Ovary (tissue), 7 donors: ENCODE measurements at regions not wholly inside any gene's neighbourhood (a gene's known extent, or its start where the extent isn't known, plus 50 kb on each side); places are given as distances from the start of the nearest gene placed in this dataset.

Source experiments
- DNase-seq, 5 donors: peaks; one replicate each; pipeline ENCODE4 v3.0.0-alpha.2; 2019 to 2020
- H3K27ac ChIP-seq, 2 donors: fragments of 200-600 bp; one replicate each; pipeline versions ENCODE4 v1.5.1 to v1.8.0; 2019 to 2022
- H3K27me3 ChIP-seq: fragments of 200-600 bp; one replicate; pipeline ENCODE4 v1.8.0; 2022
- H3K36me3 ChIP-seq: fragments of 200-600 bp; sonication (generic); one replicate; pipeline ENCODE4 v1.5.1; 2019
- H3K4me1 ChIP-seq: one replicate; pipeline ENCODE4 v1.8.1; 2013; ENCODE audit warnings: mild to moderate bottlenecking, moderate library complexity; ENCODE audit not compliant: insufficient read depth
- H3K4me3 ChIP-seq: fragments of 200-600 bp; sonication (generic); one replicate; pipeline ENCODE4 v1.5.1; 2017
- H3K9me3 ChIP-seq, 2 donors: fragments of 200-600 bp in 1 of 2; sonication (generic) in 1 of 2; one replicate each; pipeline versions ENCODE4 v1.5.1 to v1.8.1; 2013 to 2019; ENCODE audit warnings: mild to moderate bottlenecking in 1 of 2, moderate library complexity in 1 of 2
- CTCF ChIP-seq, 3 donors: fragments of 450-650 bp in 2 of 3; fragments of 200-600 bp in 1 of 3; IDR thresholded peaks; one replicate each; pipeline versions ENCODE4 v1.5.1 to v1.8.0; 2016 to 2022; ENCODE audit warnings: antibody characterized with exemption in 3 of 3, mild to moderate bottlenecking in 1 of 3
- EP300 ChIP-seq: sonication (generic); formaldehyde crosslinking; IDR thresholded peaks from one replicate; pipeline ENCODE4 v1.6.1; 2017; ENCODE audit warnings: antibody characterized with exemption
- POLR2A ChIP-seq: fragments of 450-650 bp; IDR thresholded peaks from one replicate; pipeline ENCODE4 v1.6.1; 2017; ENCODE audit warnings: antibody characterized with exemption, mild to moderate bottlenecking, moderate library complexity
- WGBS, 3 donors: extraction: QIAGEN DNeasy Blood & Tissue Kit in 1 of 3; methylation state at CpG; one replicate each; pipeline versions ENCODE4 v1.1.5 to v1.1.7; 2013 to 2017; 5-methylcytosine and 5-hydroxymethylcytosine counted together
- intact Hi-C, 4 donors: fragments of 100-400 bp; cut with DNase I; formaldehyde crosslinking; loops; one replicate each; pipeline versions ENCODE4 v1.11.0 to v1.15.1; 2022 to 2023
- donor health status: DM: no; HTN: no; CAD: no; lungs with moderate emphysema.
- donor health status: DM: no; HTN: no; CAD: no.
- donor health status: Bipolar disorder and iron deficiency.
- donor health status: DM: no; HTN: no; CAD: no.
- donor health status: DM: yes; HTN: yes; CAD: no.

- Histone ChIP-seq H3K36me3 (no peaks in the 10 kb centered on the region), H3K27ac (no peak overlapping the region), H3K4me1 (no peaks in the 10 kb centered on the region), H3K4me3 (no peak overlapping the region), H3K9me3 (no peaks in the 10 kb centered on the region), H3K27me3 (no peaks in the 10 kb centered on the region)
- intact Hi-C loops: no loop called here
- no peak for DNase-seq
- WGBS, 3 donors: 51 to 83% (median 63%) methylated on average over 3 of the region's 3 CpGs
- TF ChIP-seq EP300 (no peak), POLR2A (no peak), CTCF (IDR thresholded peaks at IDR 0.05) (no peak)
These were observed 309.7 kb upstream of the NR2F2 start for GRCh38 chr15:96020797-96021196.

DNA sequence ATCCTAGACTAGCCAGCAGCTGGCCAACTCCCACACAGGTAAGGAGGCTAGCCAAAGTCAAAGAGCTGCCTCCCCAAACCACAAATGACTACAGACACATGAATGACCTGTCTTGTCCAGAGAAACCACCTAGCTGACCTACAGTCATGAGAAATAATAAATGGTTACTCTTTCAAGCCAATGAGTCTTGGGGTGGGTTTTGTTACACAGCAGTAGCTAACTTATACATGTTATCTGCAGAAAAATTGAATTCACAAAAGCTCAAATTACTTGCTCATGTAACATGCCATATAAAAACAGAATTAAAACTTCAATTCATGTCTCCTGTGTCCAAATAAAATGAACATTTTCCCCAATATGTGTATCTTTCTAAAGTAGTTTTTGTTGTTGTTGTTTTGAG is 307.4 kb upstream of the NR2F2 start:
- Histone ChIP-seq H3K4me3 (no peak overlapping the region), H3K27me3 (no peaks in the 10 kb centered on the region), H3K27ac (no peak overlapping the region), H3K4me1 (no peaks in the 10 kb centered on the region), H3K9me3 (no peaks in the 10 kb centered on the region), H3K36me3 (no peaks in the 10 kb centered on the region)
- no peak for DNase-seq
- intact Hi-C loops: no loop called here
- TF ChIP-seq EP300: no peak
- no peak for TF ChIP-seq POLR2A
- TF ChIP-seq CTCF (IDR thresholded peaks at IDR 0.05): no peak

GRCh38 chr15:96027501-96027900 is 303.0 kb upstream of the NR2F2 start:
- intact Hi-C loops: no loop called here
- WGBS, 3 donors: 87 to 93% (median 91%) methylated on average over 2 of the region's 2 CpGs
- no peaks in the 10 kb centered on the region for H3K4me1 ChIP-seq

DNA sequence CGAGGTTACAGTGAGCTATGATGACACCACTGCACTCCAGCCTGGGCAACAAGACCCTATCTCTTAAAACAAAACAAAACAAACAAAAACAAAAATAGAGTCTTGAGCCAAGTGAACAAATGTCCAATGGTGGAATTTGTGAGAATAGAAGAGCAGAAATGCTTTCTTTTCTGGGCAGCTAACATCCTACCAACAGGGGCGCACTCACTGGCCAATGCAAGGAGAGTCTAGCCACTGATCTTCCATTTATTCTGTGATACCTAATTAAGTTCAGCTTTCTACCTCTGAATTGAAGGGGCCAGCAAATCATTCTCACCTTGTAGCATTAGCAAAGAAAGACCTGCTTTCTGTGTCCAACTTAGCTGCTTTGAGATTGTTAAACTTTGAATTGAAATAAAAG is 301.9 kb upstream of the NR2F2 start:
- no peak for DNase-seq
- no peaks in the 10 kb centered on the region for H3K4me1 ChIP-seq
- WGBS, 3 donors: 83 to 95% (median 95%) methylated on average over 2 of the region's 2 CpGs
- H3K36me3 ChIP-seq: no peaks in the 10 kb centered on the region
- H3K27me3 ChIP-seq: no peaks in the 10 kb centered on the region
- H3K9me3 ChIP-seq: no peaks in the 10 kb centered on the region
- H3K27ac ChIP-seq: no peak overlapping the region
- no peak for TF ChIP-seq POLR2A
- no peak for TF ChIP-seq EP300
- no peak for TF ChIP-seq CTCF (IDR thresholded peaks at IDR 0.05)
- intact Hi-C loops: no loop called here
- no peak overlapping the region for H3K4me3 ChIP-seq

More at GRCh38 chr15:96027501-96027900, 303.0 kb upstream of the NR2F2 start:
- Histone ChIP-seq H3K4me3 (no peak overlapping the region), H3K36me3 (no peaks in the 10 kb centered on the region), H3K27ac (no peak overlapping the region), H3K9me3 (no peaks in the 10 kb centered on the region), H3K27me3 (no peaks in the 10 kb centered on the region)
- DNase-seq: no peak
- TF ChIP-seq POLR2A (no peak), EP300 (no peak), CTCF (IDR thresholded peaks at IDR 0.05) (no peak)

GRCh38 chr15:96029172-96029571 is 301.3 kb upstream of the NR2F2 start:
- no peaks in the 10 kb centered on the region for H3K4me1 ChIP-seq
- H3K27me3 ChIP-seq: no peaks in the 10 kb centered on the region
- no peaks in the 10 kb centered on the region for H3K9me3 ChIP-seq
- TF ChIP-seq CTCF (IDR thresholded peaks at IDR 0.05) (no peak), EP300 (no peak), POLR2A (no peak)
- no peak overlapping the region for H3K27ac ChIP-seq
- H3K36me3 ChIP-seq: no peaks in the 10 kb centered on the region
- DNase-seq: no peak
- H3K4me3 ChIP-seq: no peak overlapping the region
- intact Hi-C loops: no loop called here
